ENCODE measurements at regions not wholly inside any gene's neighbourhood (a gene's known extent, or its start where the extent isn't known, plus 50 kb on each side); places are given as distances from the start of the nearest gene placed in this dataset.

- Mint-ChIP-seq H3K9me3 (ENCODE audit: unreplicated experiment) (no peaks in the 10 kb centered on the region), H3K4me1 (ENCODE audit: low read depth, unreplicated experiment) (no peaks in the 10 kb centered on the region), H3K27ac (ENCODE audit: unreplicated experiment) (no peak overlapping the region), H3K27me3 (ENCODE audit: insufficient read depth, unreplicated experiment) (no peaks in the 10 kb centered on the region), H3K36me3 (ENCODE audit: insufficient read depth, unreplicated experiment) (no peaks in the 10 kb centered on the region), H3K4me3 (ENCODE audit: unreplicated experiment) (no peak overlapping the region)
- ChIA-PET POLR2A (no interaction called here), CTCF (no interaction called here)
- no peak for DNase-seq
- Histone ChIP-seq H3K4me1 (no peaks in the 10 kb centered on the region), H3K36me3 (ENCODE audit: control insufficient read depth, insufficient read depth, low read length) (no peaks in the 10 kb centered on the region), H3K4me3 (ENCODE audit: low read depth, low read length) (no peak overlapping the region), H3K27me3 (replicated peaks; ENCODE audit: control insufficient read depth, insufficient read depth, low read length) (no peaks in the 10 kb centered on the region), H3K9me3 (no peaks in the 10 kb centered on the region)
- intact Hi-C loops (cut with micrococcal nuclease; ENCODE audit: unreplicated experiment), result no loop called here
- BruUV-seq (replicated peaks), result no TSS peak
- no peak for TF ChIP-seq CTCF (IDR thresholded peaks at IDR 0.05; ENCODE audit: insufficient read depth in 1 of 2, low read depth in 1 of 2, low read length in 1 of 2, severe bottlenecking in 1 of 2, unreplicated experiment in 1 of 2)
Observed at GRCh38 chr1:80629304-80629837, 1171.4 kb upstream of the ADGRL2 start.

DNA sequence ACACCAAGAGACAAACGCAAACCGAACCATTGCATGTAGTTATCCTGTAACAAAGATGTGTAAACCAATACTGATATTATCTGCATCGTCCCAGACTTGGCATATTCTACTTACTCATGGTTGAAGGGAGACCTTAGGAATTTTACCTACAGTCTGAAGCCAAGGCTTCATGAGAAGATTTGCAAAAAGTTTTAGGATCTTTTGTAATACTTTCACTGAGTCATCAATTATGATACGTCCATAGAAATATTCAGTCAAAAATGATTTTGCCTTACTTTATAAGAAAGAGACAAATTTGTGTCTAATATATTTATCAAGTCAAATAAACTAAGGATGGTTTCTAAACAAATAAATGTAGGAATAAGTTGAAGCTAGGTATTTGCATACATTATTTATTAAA is 1176.1 kb upstream of the ADGRL2 start:
- Histone ChIP-seq H3K4me3 (ENCODE audit: low read depth, low read length) (no peak overlapping the region), H3K9me3 (no peaks in the 10 kb centered on the region), H3K27me3 (replicated peaks; ENCODE audit: control insufficient read depth, insufficient read depth, low read length) (no peaks in the 10 kb centered on the region), H3K4me1 (no peaks in the 10 kb centered on the region), H3K36me3 (ENCODE audit: control insufficient read depth, insufficient read depth, low read length) (no peaks in the 10 kb centered on the region)
- ChIA-PET POLR2A (no interaction called here), CTCF (no interaction called here)
- Mint-ChIP-seq H3K27ac (ENCODE audit: unreplicated experiment) (no peak overlapping the region), H3K4me1 (ENCODE audit: low read depth, unreplicated experiment) (no peaks in the 10 kb centered on the region), H3K36me3 (ENCODE audit: insufficient read depth, unreplicated experiment) (no peaks in the 10 kb centered on the region), H3K27me3 (ENCODE audit: insufficient read depth, unreplicated experiment) (no peaks in the 10 kb centered on the region), H3K9me3 (ENCODE audit: unreplicated experiment) (peaks cover 9% of the 10 kb centered on the region), H3K4me3 (ENCODE audit: unreplicated experiment) (no peak overlapping the region)
- no peak for DNase-seq
- TF ChIP-seq CTCF (IDR thresholded peaks at IDR 0.05; ENCODE audit: insufficient read depth in 1 of 2, low read depth in 1 of 2, low read length in 1 of 2, severe bottlenecking in 1 of 2, unreplicated experiment in 1 of 2), result no peak
- no TSS peak for BruUV-seq (replicated peaks)
- intact Hi-C loops (cut with micrococcal nuclease; ENCODE audit: unreplicated experiment), result no loop called here

GRCh38 chr1:80607064-80607463 is 1193.7 kb upstream of the ADGRL2 start:
- no peaks in the 10 kb centered on the region for H3K36me3 ChIP-seq (ENCODE audit: control insufficient read depth, insufficient read depth, low read length)
- DNase-seq, result no peak
- POLR2A ChIA-PET, result no interaction called here
- Mint-ChIP-seq H3K27ac (ENCODE audit: unreplicated experiment) (no peak overlapping the region), H3K27me3 (ENCODE audit: insufficient read depth, unreplicated experiment) (no peaks in the 10 kb centered on the region), H3K4me1 (ENCODE audit: low read depth, unreplicated experiment) (no peaks in the 10 kb centered on the region), H3K9me3 (ENCODE audit: unreplicated experiment) (no peaks in the 10 kb centered on the region), H3K36me3 (ENCODE audit: insufficient read depth, unreplicated experiment) (no peaks in the 10 kb centered on the region), H3K4me3 (ENCODE audit: unreplicated experiment) (no peak overlapping the region)
- CTCF ChIA-PET, result no interaction called here
- no peaks in the 10 kb centered on the region for H3K9me3 ChIP-seq
- no peaks in the 10 kb centered on the region for H3K4me1 ChIP-seq
- no peak overlapping the region for H3K4me3 ChIP-seq (ENCODE audit: low read depth, low read length)
- no peak for TF ChIP-seq CTCF (IDR thresholded peaks at IDR 0.05; ENCODE audit: insufficient read depth in 1 of 2, low read depth in 1 of 2, low read length in 1 of 2, severe bottlenecking in 1 of 2, unreplicated experiment in 1 of 2)
- intact Hi-C loops (cut with micrococcal nuclease; ENCODE audit: unreplicated experiment), result no loop called here
- no TSS peak for BruUV-seq (replicated peaks)
- H3K27me3 ChIP-seq (replicated peaks; ENCODE audit: control insufficient read depth, insufficient read depth, low read length), result no peaks in the 10 kb centered on the region

All from Caco-2 (cell line).